Ishikawa (cell line): ENCODE measurements at regions not wholly inside any gene's neighbourhood (a gene's known extent, or its start where the extent isn't known, plus 50 kb on each side); places are given as distances from the start of the nearest gene placed in this dataset.

Experiments used
- CEBPB ChIP-seq: IDR thresholded peaks from 2 replicates; pipeline ENCODE4 v1.6.1; 2012
- CREB1 ChIP-seq: IDR thresholded peaks from 2 replicates; pipeline ENCODE4 v1.6.1; 2012; ENCODE audit warnings: low read depth
- EGR1 ChIP-seq: IDR thresholded peaks from 2 replicates; pipeline ENCODE4 v1.6.1; 2012
- EP300 ChIP-seq: IDR thresholded peaks from 2 replicates; pipeline ENCODE4 v1.6.1; 2012; ENCODE audit warnings: borderline replicate concordance
- FOXM1 ChIP-seq: IDR thresholded peaks from 2 replicates; pipeline ENCODE4 v1.6.1; 2012; ENCODE audit warnings: low read depth, borderline replicate concordance
- NFIC ChIP-seq: IDR thresholded peaks from 2 replicates; pipeline ENCODE4 v1.6.1; 2012
- RAD21 ChIP-seq: IDR thresholded peaks from 2 replicates; pipeline ENCODE4 v1.6.1; 2012; ENCODE audit warnings: low read depth
- TAF1 ChIP-seq: IDR thresholded peaks from 2 replicates; pipeline ENCODE4 v1.6.1; 2012; ENCODE audit warnings: low read depth, mild to moderate bottlenecking
- TCF12 ChIP-seq: IDR thresholded peaks from 2 replicates; pipeline ENCODE4 v1.6.1; 2012; ENCODE audit warnings: low read depth
- TEAD4 ChIP-seq: IDR thresholded peaks from 2 replicates; pipeline ENCODE4 v1.6.1; 2012
- YY1 ChIP-seq: IDR thresholded peaks from 2 replicates; pipeline ENCODE4 v1.6.1; 2012; ENCODE audit warnings: low read depth
- ZBTB7A ChIP-seq: IDR thresholded peaks from 2 replicates; pipeline ENCODE4 v1.6.1; 2012; ENCODE audit warnings: low read depth
- TF ChIP-seq, protein P1 (sequence below): IDR thresholded peaks from 2 replicates; pipeline ENCODE4 v1.6.1; 2012
- TF ChIP-seq, protein P2 (sequence below): IDR thresholded peaks from 2 replicates; pipeline ENCODE4 v1.6.1; 2012; ENCODE audit warnings: low read depth, mild to moderate bottlenecking
- TF ChIP-seq, protein P3 (sequence below): IDR thresholded peaks from 2 replicates; pipeline ENCODE4 v1.6.1; 2012

DNA sequence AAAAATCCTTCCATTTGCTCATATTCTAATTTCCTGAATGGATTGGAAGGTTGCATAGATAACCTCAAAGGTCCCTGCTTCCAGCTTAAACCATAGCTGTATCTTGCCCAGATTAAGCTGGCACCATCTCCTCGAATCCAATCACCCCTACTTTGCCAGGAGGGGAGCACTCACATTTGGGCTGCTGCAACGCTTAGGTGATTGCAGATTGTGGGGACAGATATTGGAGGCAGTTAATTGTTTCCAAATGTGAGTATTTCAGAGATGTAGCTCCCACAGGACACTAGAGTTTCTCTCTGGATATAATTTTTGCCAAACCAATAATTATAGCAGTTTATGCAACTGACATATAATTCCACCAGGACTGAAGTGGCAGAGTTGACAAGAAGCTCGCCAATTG is 53.5 kb upstream of the ACSL1 start:
- TF ChIP-seq EGR1 (no peak), ZBTB7A (no peak), CREB1 (no peak), YY1 (no peak), TCF12 (no peak), NFIC (no peak), CEBPB (no peak), EP300 (no peak), TEAD4 (no peak)
- TF ChIP-seq, protein P1, sequence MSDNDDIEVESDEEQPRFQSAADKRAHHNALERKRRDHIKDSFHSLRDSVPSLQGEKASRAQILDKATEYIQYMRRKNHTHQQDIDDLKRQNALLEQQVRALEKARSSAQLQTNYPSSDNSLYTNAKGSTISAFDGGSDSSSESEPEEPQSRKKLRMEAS: no peak
- TF ChIP-seq, protein P2, sequence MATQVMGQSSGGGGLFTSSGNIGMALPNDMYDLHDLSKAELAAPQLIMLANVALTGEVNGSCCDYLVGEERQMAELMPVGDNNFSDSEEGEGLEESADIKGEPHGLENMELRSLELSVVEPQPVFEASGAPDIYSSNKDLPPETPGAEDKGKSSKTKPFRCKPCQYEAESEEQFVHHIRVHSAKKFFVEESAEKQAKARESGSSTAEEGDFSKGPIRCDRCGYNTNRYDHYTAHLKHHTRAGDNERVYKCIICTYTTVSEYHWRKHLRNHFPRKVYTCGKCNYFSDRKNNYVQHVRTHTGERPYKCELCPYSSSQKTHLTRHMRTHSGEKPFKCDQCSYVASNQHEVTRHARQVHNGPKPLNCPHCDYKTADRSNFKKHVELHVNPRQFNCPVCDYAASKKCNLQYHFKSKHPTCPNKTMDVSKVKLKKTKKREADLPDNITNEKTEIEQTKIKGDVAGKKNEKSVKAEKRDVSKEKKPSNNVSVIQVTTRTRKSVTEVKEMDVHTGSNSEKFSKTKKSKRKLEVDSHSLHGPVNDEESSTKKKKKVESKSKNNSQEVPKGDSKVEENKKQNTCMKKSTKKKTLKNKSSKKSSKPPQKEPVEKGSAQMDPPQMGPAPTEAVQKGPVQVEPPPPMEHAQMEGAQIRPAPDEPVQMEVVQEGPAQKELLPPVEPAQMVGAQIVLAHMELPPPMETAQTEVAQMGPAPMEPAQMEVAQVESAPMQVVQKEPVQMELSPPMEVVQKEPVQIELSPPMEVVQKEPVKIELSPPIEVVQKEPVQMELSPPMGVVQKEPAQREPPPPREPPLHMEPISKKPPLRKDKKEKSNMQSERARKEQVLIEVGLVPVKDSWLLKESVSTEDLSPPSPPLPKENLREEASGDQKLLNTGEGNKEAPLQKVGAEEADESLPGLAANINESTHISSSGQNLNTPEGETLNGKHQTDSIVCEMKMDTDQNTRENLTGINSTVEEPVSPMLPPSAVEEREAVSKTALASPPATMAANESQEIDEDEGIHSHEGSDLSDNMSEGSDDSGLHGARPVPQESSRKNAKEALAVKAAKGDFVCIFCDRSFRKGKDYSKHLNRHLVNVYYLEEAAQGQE: no peak
- TF ChIP-seq, protein P3, sequence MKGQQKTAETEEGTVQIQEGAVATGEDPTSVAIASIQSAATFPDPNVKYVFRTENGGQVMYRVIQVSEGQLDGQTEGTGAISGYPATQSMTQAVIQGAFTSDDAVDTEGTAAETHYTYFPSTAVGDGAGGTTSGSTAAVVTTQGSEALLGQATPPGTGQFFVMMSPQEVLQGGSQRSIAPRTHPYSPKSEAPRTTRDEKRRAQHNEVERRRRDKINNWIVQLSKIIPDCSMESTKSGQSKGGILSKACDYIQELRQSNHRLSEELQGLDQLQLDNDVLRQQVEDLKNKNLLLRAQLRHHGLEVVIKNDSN: no peak

DNA sequence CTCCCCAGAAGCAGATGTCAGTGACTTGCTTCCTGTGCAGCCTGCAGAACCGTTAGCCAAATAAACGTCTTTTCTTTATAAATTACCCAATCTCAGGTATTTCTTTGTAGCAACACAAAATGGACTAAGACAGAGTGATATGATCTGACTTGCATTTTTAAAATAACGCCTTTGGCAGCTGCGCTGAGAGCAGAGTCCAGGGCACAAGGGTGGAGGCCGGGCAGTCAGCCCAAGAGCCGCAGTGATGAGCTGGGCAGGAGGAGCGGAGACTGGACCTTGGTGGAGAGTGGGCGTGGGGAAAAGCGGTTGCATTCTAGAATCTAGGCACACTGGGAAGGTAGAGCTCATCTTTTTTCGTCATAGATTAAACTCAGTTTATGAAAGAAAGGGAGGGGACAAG is 56.5 kb upstream of the ACSL1 start:
- TF ChIP-seq EGR1: no peak
- TF ChIP-seq, protein P3: no peak
- TF ChIP-seq, protein P1: no peak
- TF ChIP-seq TEAD4: no peak
- TF ChIP-seq NFIC: no peak
- no peak for TF ChIP-seq TCF12
- TF ChIP-seq RAD21: no peak
- TF ChIP-seq EP300: no peak
- TF ChIP-seq ZBTB7A: no peak
- no peak for TF ChIP-seq FOXM1
- no peak for TF ChIP-seq TAF1
- TF ChIP-seq CREB1: no peak

DNA sequence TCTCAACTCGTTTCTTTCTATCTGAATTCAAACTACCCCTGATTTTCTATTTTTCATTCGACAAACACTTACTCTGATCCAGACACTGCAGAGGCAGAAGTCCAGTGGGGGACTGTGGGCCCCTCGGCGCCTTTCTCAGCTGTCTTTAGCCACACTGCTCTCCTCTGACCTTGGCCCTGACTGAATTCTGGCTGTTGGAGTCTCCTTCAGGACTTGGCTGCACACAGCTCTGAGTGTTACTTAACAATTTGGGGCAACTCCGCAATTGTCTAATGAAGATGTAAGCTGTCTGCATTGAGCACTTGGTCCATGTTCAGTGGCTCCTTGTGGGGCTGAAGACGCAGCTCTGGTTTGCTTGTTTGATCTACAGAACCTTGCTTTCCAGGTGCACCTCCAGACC is 57.3 kb upstream of the ACSL1 start:
- TF ChIP-seq EP300 (no peak), TEAD4 (no peak), TAF1 (no peak), FOXM1 (no peak)

DNA sequence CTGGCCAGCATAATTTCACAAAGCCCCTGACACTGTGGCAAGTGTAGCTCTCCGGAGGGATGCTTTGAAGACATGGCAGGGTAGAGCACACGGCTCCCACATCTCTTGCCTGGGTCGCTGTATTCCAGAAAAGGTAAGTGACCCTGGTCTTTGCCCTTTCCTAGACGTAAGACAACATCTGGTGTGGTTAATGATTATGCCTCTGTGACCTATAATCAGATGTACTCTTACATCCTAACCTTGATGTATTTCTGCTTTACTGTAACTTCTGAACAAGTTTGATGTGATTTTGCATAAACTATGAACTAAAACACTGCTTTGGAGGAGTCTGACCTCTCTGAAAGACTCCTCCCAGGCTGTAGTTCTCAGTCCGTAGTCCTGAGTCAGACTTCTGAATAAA is 59.1 kb upstream of the ACSL1 start:
- TF ChIP-seq EP300: no peak
- TF ChIP-seq, protein P3: no peak
- TF ChIP-seq TCF12: no peak
- TF ChIP-seq FOXM1: no peak
- TF ChIP-seq NFIC: no peak
- TF ChIP-seq EGR1: no peak

DNA sequence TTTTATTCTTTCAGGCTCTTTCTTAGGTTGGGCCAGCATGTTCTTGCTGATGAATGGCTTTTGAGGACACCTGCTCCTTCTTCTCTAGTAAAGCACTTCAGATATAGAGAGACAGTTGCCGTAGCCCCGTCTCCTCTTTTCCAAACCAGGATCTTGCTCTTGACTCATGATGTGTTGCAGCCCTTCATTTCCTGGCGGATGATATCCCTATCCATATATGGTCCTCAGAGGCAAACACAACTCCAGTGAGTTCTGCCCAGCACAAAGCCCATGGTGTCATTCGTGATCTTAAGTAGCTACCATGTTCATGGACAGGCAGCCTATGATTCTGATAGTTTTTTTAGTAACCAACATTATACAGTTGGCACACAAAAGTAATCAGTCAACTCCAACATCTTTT is 59.8 kb upstream of the ACSL1 start:
- TF ChIP-seq TAF1: no peak
- no peak for TF ChIP-seq TCF12
- no peak for TF ChIP-seq NFIC
- TF ChIP-seq EGR1: no peak
- no peak for TF ChIP-seq TEAD4
- no peak for TF ChIP-seq ZBTB7A
- TF ChIP-seq, protein P1: no peak
- no peak for TF ChIP-seq CEBPB
- TF ChIP-seq, protein P3: no peak

DNA sequence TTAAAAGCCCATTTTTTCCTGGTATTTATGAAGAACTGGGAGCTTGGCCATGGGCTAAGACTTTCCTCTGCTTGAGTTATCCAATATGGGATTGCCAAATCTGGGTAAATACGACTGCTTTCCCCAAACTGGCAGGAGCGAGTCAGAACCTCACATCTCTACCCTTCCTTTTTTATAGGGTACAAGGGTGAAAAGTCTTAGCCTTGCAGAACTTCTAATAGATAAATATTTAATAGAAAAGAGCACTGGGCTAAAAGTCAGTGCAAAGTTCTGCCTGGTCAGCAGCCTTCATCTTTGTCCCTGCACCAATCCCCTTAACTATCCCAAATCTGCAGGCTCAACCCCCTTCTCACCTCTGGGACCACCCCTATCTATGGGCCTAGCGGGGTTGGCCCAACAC is 61.6 kb upstream of the ACSL1 start:
- TF ChIP-seq, protein P1: no peak
- TF ChIP-seq TCF12: no peak
- TF ChIP-seq EP300: no peak
- TF ChIP-seq FOXM1: no peak
- no peak for TF ChIP-seq CREB1
- no peak for TF ChIP-seq EGR1
- no peak for TF ChIP-seq TEAD4

DNA sequence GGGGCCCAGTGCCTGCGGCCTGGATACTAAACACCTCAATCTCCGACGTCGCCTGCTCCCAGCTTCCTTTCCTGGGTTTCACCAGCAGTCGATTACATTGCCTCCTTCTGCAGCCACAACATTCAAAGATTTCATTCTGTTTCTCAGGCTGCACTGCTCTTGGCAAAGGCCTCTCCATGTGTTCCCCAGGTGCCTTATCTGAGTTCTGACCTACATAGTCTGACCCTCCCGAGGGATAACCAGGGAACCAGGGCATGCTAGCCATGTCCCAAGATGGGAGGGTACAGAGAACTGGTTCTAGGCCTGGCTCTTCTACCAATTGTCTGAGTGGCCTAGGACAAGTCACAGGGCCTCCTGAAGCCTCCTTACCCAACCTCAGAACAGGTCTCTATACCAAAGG is 62.2 kb upstream of the ACSL1 start:
- TF ChIP-seq YY1 (no peak), EGR1 (no peak), FOXM1 (no peak), TCF12 (no peak)
- TF ChIP-seq, protein P1: no peak
